Liver (tissue), 3 donors: ENCODE measurements at regions not wholly inside any gene's neighbourhood (a gene's known extent, or its start where the extent isn't known, plus 50 kb on each side); places are given as distances from the start of the nearest gene placed in this dataset.

ENCODE experiments used
- EGR1 ChIP-seq, 2 donors: IDR thresholded peaks; 2 replicates each; pipeline ENCODE4 v1.6.1; 2016 to 2018; ENCODE audit warnings: antibody characterized with exemption in 2 of 2, low read depth in 2 of 2
- FOXA1 ChIP-seq: IDR thresholded peaks from 2 replicates; pipeline ENCODE4 v1.6.1; 2016; ENCODE audit warnings: antibody characterized with exemption
- FOXA2 ChIP-seq: IDR thresholded peaks from 2 replicates; pipeline ENCODE4 v1.6.1; 2016; ENCODE audit warnings: antibody characterized with exemption
- GABPA ChIP-seq, 2 donors: IDR thresholded peaks in 1 of 2; conservative IDR thresholded peaks in 1 of 2; 2 replicates each; pipeline ENCODE4 v1.6.1; 2016; ENCODE audit warnings: antibody characterized with exemption in 2 of 2, mild to moderate bottlenecking in 1 of 2, moderate library complexity in 1 of 2
- JUND ChIP-seq, 2 donors: IDR thresholded peaks; 2 replicates each; pipeline ENCODE4 v1.6.1; 2016; ENCODE audit warnings: antibody characterized with exemption in 2 of 2
- NR2F2 ChIP-seq: IDR thresholded peaks from 2 replicates; pipeline ENCODE4 v1.6.1; 2016; ENCODE audit warnings: antibody characterized with exemption
- RAD21 ChIP-seq, 2 donors: IDR thresholded peaks; 2 replicates each; pipeline ENCODE4 v1.6.1; 2016; ENCODE audit warnings: antibody characterized with exemption in 2 of 2, mild to moderate bottlenecking in 2 of 2
- TAF1 ChIP-seq: conservative IDR thresholded peaks from 2 replicates; pipeline ENCODE4 v1.6.1; 2016; ENCODE audit warnings: antibody characterized with exemption, mild to moderate bottlenecking
- YY1 ChIP-seq: IDR thresholded peaks from 2 replicates; pipeline ENCODE4 v1.6.1; 2016; ENCODE audit warnings: antibody characterized with exemption, mild to moderate bottlenecking
- TF ChIP-seq, protein P1 (sequence below): fragments of 150-350 bp; IDR thresholded peaks from 2 replicates; pipeline ENCODE4 v1.5.1; 2017; ENCODE audit warnings: improper control_type of control experiment, low read depth, low read length; ENCODE audit not compliant: missing input control
- TF ChIP-seq, protein P2 (sequence below): IDR thresholded peaks from 2 replicates; pipeline ENCODE4 v1.6.1; 2016; ENCODE audit warnings: antibody characterized with exemption, mild to moderate bottlenecking
- TF ChIP-seq, protein P3 (sequence below): IDR thresholded peaks from 2 replicates; pipeline ENCODE4 v1.6.1; 2016; ENCODE audit warnings: antibody characterized with exemption
- TF ChIP-seq, protein P4 (sequence below): IDR thresholded peaks from 2 replicates; pipeline ENCODE4 v1.6.1; 2016; ENCODE audit warnings: antibody characterized with exemption
- TF ChIP-seq, protein P5 (sequence below): IDR thresholded peaks from 2 replicates; pipeline ENCODE4 v1.6.1; 2016; ENCODE audit warnings: antibody characterized with exemption
- donor health status: healthy.
- donor health status: healthy.

DNA sequence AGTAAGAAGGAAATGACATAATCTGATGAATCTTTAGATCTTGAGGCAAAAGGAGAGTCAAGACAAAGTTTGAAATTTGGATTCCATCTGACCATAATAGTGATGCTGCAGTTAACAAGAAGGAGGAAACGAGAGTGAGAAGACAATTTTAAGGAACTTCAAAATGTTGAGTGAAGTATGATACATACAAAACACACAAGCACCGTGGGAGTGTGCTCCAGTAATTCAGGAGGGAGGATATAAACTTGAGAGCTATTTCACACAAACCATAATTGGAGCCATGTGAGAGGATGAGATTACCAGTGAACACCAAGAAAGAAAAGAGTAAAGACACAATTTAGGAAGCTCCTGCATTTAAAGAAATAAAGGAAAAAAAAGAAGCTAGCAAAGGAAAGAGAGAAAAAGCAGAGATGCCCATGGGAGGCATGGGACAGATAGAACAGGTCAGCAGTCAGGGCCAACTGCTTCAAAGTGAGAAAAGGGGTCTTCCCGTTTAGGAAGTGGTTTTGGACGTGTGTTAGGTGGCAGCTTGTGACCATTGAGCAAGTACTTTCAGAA is 150.7 kb upstream of the SLC7A11 start:
- TF ChIP-seq, protein P1, sequence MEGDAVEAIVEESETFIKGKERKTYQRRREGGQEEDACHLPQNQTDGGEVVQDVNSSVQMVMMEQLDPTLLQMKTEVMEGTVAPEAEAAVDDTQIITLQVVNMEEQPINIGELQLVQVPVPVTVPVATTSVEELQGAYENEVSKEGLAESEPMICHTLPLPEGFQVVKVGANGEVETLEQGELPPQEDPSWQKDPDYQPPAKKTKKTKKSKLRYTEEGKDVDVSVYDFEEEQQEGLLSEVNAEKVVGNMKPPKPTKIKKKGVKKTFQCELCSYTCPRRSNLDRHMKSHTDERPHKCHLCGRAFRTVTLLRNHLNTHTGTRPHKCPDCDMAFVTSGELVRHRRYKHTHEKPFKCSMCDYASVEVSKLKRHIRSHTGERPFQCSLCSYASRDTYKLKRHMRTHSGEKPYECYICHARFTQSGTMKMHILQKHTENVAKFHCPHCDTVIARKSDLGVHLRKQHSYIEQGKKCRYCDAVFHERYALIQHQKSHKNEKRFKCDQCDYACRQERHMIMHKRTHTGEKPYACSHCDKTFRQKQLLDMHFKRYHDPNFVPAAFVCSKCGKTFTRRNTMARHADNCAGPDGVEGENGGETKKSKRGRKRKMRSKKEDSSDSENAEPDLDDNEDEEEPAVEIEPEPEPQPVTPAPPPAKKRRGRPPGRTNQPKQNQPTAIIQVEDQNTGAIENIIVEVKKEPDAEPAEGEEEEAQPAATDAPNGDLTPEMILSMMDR, result no peak
- TF ChIP-seq RAD21 (IDR thresholded peaks at IDR 0.05), result no peak
- no peak for TF ChIP-seq JUND (IDR thresholded peaks at IDR 0.05)
- TF ChIP-seq EGR1 (IDR thresholded peaks at IDR 0.05; ENCODE audit: low read depth in 2 of 2), result no peak
- TF ChIP-seq FOXA2, result no peak
- TF ChIP-seq TAF1, result no peak
- no peak for TF ChIP-seq YY1
- TF ChIP-seq, protein P2, sequence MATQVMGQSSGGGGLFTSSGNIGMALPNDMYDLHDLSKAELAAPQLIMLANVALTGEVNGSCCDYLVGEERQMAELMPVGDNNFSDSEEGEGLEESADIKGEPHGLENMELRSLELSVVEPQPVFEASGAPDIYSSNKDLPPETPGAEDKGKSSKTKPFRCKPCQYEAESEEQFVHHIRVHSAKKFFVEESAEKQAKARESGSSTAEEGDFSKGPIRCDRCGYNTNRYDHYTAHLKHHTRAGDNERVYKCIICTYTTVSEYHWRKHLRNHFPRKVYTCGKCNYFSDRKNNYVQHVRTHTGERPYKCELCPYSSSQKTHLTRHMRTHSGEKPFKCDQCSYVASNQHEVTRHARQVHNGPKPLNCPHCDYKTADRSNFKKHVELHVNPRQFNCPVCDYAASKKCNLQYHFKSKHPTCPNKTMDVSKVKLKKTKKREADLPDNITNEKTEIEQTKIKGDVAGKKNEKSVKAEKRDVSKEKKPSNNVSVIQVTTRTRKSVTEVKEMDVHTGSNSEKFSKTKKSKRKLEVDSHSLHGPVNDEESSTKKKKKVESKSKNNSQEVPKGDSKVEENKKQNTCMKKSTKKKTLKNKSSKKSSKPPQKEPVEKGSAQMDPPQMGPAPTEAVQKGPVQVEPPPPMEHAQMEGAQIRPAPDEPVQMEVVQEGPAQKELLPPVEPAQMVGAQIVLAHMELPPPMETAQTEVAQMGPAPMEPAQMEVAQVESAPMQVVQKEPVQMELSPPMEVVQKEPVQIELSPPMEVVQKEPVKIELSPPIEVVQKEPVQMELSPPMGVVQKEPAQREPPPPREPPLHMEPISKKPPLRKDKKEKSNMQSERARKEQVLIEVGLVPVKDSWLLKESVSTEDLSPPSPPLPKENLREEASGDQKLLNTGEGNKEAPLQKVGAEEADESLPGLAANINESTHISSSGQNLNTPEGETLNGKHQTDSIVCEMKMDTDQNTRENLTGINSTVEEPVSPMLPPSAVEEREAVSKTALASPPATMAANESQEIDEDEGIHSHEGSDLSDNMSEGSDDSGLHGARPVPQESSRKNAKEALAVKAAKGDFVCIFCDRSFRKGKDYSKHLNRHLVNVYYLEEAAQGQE, result no peak
- TF ChIP-seq, protein P3, sequence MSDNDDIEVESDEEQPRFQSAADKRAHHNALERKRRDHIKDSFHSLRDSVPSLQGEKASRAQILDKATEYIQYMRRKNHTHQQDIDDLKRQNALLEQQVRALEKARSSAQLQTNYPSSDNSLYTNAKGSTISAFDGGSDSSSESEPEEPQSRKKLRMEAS, result no peak
- TF ChIP-seq FOXA1, result no peak
- TF ChIP-seq GABPA (IDR thresholded peaks at IDR 0.05 in 1 of 2, conservative IDR thresholded peaks at IDR 0.05 in 1 of 2), result no peak
- TF ChIP-seq NR2F2, result no peak
- TF ChIP-seq, protein P4, sequence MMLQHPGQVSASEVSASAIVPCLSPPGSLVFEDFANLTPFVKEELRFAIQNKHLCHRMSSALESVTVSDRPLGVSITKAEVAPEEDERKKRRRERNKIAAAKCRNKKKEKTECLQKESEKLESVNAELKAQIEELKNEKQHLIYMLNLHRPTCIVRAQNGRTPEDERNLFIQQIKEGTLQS, result no peak
- TF ChIP-seq, protein P5, sequence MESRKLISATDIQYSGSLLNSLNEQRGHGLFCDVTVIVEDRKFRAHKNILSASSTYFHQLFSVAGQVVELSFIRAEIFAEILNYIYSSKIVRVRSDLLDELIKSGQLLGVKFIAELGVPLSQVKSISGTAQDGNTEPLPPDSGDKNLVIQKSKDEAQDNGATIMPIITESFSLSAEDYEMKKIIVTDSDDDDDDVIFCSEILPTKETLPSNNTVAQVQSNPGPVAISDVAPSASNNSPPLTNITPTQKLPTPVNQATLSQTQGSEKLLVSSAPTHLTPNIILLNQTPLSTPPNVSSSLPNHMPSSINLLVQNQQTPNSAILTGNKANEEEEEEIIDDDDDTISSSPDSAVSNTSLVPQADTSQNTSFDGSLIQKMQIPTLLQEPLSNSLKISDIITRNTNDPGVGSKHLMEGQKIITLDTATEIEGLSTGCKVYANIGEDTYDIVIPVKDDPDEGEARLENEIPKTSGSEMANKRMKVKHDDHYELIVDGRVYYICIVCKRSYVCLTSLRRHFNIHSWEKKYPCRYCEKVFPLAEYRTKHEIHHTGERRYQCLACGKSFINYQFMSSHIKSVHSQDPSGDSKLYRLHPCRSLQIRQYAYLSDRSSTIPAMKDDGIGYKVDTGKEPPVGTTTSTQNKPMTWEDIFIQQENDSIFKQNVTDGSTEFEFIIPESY, result no peak
